ENCODE measurements at regions not wholly inside any gene's neighbourhood (a gene's known extent, or its start where the extent isn't known, plus 50 kb on each side); places are given as distances from the start of the nearest gene placed in this dataset.

GRCh38 chr12:124655698-124656516 is 88.5 kb upstream of the NCOR2 start:
- peak; percentile 53 to 88 (median 79) for DNase-seq
- TF ChIP-seq CTCF (IDR thresholded peaks at IDR 0.05) = peak; percentile 35
- Histone ChIP-seq H3K9ac (ENCODE audit: insufficient read depth, low read length, poor library complexity, severe bottlenecking) (no peak overlapping the region), H3K27ac (ENCODE audit: low read depth in 1 of 2, low read length in 2 of 2) (peak overlapping the region; percentile 34 to 65), H3K9me3 (replicated peaks in 1 of 2; ENCODE audit: control insufficient read depth in 1 of 2, insufficient read depth in 1 of 2, low read length in 2 of 2) (no peaks in the 10 kb centered on the region), H3K27me3 (ENCODE audit: control insufficient read depth in 2 of 2, insufficient read depth in 2 of 2, low read length in 2 of 2) (no peaks in the 10 kb centered on the region), H4K20me1 (ENCODE audit: insufficient read depth, low read length) (no peaks in the 10 kb centered on the region), H3K79me2 (ENCODE audit: insufficient read depth, low read length) (no peaks in the 10 kb centered on the region), H3K4me3 (replicated peaks in 1 of 3; ENCODE audit: low read depth in 2 of 3, low read length in 3 of 3) (no peak overlapping the region), H3K4me2 (replicated peaks; ENCODE audit: extremely low read depth, low read length, poor library complexity, severe bottlenecking) (peak overlapping the region; percentile 10), H2AFZ (ENCODE audit: insufficient read depth, low read depth, low read length, poor library complexity, severe bottlenecking) (no peak overlapping the region), H3K4me1 (ENCODE audit: control insufficient read depth in 1 of 2, insufficient read depth in 2 of 2, low read length in 2 of 2) (peaks cover 67 to 71% of the 10 kb centered on the region in 2 donors), H3K36me3 (replicated peaks in 1 of 2; ENCODE audit: control insufficient read depth in 1 of 2, insufficient read depth in 2 of 2, low read length in 2 of 2) (no peaks in the 10 kb centered on the region)
- intact Hi-C loops (cut with micrococcal nuclease) = loop anchor here in 1 of 2 donors (10.0 kb wide), 1 partner anchor 91 kb away; the partner anchor contains the start of gene NCOR2
- H3K27me3 Mint-ChIP-seq (ENCODE audit: low read depth in 3 of 3) = no peaks in the 10 kb centered on the region
- peak overlapping the region; percentile 45 to 91 (median 84) for H3K27ac Mint-ChIP-seq
- peaks cover 0 to 7% (median 0%) of the 10 kb centered on the region in 7 donors for H3K9me3 Mint-ChIP-seq
- H3K4me3 Mint-ChIP-seq = peak overlapping the region; percentile 31 to 67
- WGBS (ENCODE audit: insufficient coverage) = 3% methylated on average over 14 of the region's 20 CpGs
- H3K4me1 Mint-ChIP-seq = peaks cover 74% of the 10 kb centered on the region
- H3K36me3 Mint-ChIP-seq = peaks cover 11 to 13% of the 10 kb centered on the region in 2 donors

- no peak for TF ChIP-seq CTCF (IDR thresholded peaks at IDR 0.05)
- H3K27me3 Mint-ChIP-seq (ENCODE audit: low read depth in 3 of 3) = no peaks in the 10 kb centered on the region
- peak overlapping the region; percentile 10 for H3K4me2 ChIP-seq (replicated peaks; ENCODE audit: extremely low read depth, low read length, poor library complexity, severe bottlenecking)
- WGBS (ENCODE audit: insufficient coverage) = 77% methylated on average over 5 of the region's 18 CpGs
- H3K79me2 ChIP-seq (ENCODE audit: insufficient read depth, low read length) = no peaks in the 10 kb centered on the region
- intact Hi-C loops (cut with micrococcal nuclease) = loop anchor here in 1 of 2 donors (10.0 kb wide), 1 partner anchor 90 kb away; the partner anchor contains the start of gene NCOR2
- H3K9me3 Mint-ChIP-seq = peaks cover 0 to 7% (median 2%) of the 10 kb centered on the region in 7 donors
- H3K9ac ChIP-seq (ENCODE audit: insufficient read depth, low read length, poor library complexity, severe bottlenecking) = no peak overlapping the region
- H3K27ac Mint-ChIP-seq = peak overlapping the region; percentile 7 to 91 (median 81)
- no peak overlapping the region for H2AFZ ChIP-seq (ENCODE audit: insufficient read depth, low read depth, low read length, poor library complexity, severe bottlenecking)
- no peak overlapping the region for H3K4me3 ChIP-seq (replicated peaks in 1 of 3; ENCODE audit: low read depth in 2 of 3, low read length in 3 of 3)
- no peaks in the 10 kb centered on the region for H3K36me3 ChIP-seq (replicated peaks in 1 of 2; ENCODE audit: control insufficient read depth in 1 of 2, insufficient read depth in 2 of 2, low read length in 2 of 2)
- no peaks in the 10 kb centered on the region for H3K9me3 ChIP-seq (replicated peaks in 1 of 2; ENCODE audit: control insufficient read depth in 1 of 2, insufficient read depth in 1 of 2, low read length in 2 of 2)
- peaks cover 73 to 75% of the 10 kb centered on the region in 2 donors for H3K4me1 ChIP-seq (ENCODE audit: control insufficient read depth in 1 of 2, insufficient read depth in 2 of 2, low read length in 2 of 2)
- no peak overlapping the region for H3K4me3 Mint-ChIP-seq
- no peak for DNase-seq
- peaks cover 8 to 11% of the 10 kb centered on the region in 2 donors for H3K36me3 Mint-ChIP-seq
- no peaks in the 10 kb centered on the region for H3K27me3 ChIP-seq (ENCODE audit: control insufficient read depth in 2 of 2, insufficient read depth in 2 of 2, low read length in 2 of 2)
- H4K20me1 ChIP-seq (ENCODE audit: insufficient read depth, low read length) = no peaks in the 10 kb centered on the region
- peaks cover 80% of the 10 kb centered on the region for H3K4me1 Mint-ChIP-seq
- H3K27ac ChIP-seq (ENCODE audit: low read depth in 1 of 2, low read length in 2 of 2) = peak overlapping the region; percentile 34 to 65
Observed at GRCh38 chr12:124655048-124655697, 87.8 kb upstream of the NCOR2 start.

Data from CD14-positive monocyte (primary cell).